GM10248 (cell line): ENCODE measurements at regions not wholly inside any gene's neighbourhood (a gene's known extent, or its start where the extent isn't known, plus 50 kb on each side); places are given as distances from the start of the nearest gene placed in this dataset.

Source experiments
- CTCF ChIA-PET: fragments of 300-600 bp; sonication (Branson Sonifier 250); formaldehyde crosslinking; extraction: SDS; loops from one replicate; lab custom pipeline; 2021; ENCODE audit warnings: antibody characterized with exemption; lab: Yijun Ruan, JAX
- POLR2A ChIA-PET: fragments of 350-650 bp; sonication (Branson Sonifier 250); formaldehyde crosslinking; extraction: SDS; loops from one replicate; lab custom pipeline; 2020; ENCODE audit warnings: antibody characterized with exemption; lab: Yijun Ruan, JAX
- DNase-seq: peaks from one replicate; pipeline ENCODE4 v3.0.0; 2012; ENCODE audit errors: extremely low spot score
- CTCF ChIP-seq: IDR thresholded peaks from 2 replicates; pipeline ENCODE4 v1.5.1; 2012; ENCODE audit warnings: mild to moderate bottlenecking, low read depth; ENCODE audit errors: extremely low read depth, missing control alignments, control extremely low read depth

DNA sequence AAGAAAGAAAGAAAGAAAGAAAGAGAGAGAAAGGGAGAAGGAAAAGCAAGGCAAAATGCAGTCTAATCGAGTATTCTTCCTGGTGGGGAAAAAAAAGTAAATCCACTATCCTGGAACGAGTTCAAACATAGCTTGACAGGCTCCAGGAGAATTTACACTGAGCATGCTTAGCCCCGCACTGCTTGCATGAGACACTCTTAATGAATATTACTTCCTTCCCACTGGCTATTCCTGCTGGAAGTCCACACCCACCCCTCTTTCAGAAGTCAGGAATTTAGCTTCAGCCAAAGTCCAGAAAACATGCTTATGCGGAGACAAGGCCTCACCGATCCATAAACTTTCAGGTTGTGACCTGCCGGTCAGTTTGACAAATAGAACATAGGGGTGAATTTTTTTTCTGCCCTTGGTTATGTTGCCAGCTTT is 251.8 kb upstream of the BLID start:
- CTCF ChIA-PET, result interaction anchor here (1.3 kb wide), 1 partner anchor 9 kb away, joined by 4 read pairs; no protein-coding TSS in a partner anchor
- DNase-seq, result no peak
- TF ChIP-seq CTCF, result no peak
- POLR2A ChIA-PET, result no interaction called here

- TF ChIP-seq CTCF, result no peak
- POLR2A ChIA-PET, result no interaction called here
- CTCF ChIA-PET, result no interaction called here
- DNase-seq, result no peak
Observed at GRCh38 chr11:122365610-122366360, 249.8 kb upstream of the BLID start.

DNA sequence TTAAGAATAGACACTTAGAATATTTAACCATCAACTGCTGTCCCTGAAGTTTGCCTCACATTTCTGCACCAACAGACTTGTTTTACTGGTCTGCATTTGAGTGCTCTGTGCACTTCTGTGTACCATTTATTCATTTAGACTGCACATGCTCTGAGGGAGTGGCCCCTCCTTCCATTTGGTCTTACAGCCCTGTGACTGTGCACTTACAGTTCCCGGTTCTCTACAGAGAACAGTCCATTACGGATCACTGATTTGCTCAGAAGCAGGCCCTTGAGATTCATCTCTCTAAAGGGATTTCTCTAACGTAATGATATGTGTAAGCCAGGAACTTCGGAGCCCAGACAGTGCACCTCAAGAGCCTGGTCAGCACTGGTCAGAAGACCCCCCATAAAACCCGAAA is 247.3 kb upstream of the BLID start:
- CTCF ChIA-PET, result no interaction called here
- POLR2A ChIA-PET, result no interaction called here
- no peak for DNase-seq
- no peak for TF ChIP-seq CTCF

DNA sequence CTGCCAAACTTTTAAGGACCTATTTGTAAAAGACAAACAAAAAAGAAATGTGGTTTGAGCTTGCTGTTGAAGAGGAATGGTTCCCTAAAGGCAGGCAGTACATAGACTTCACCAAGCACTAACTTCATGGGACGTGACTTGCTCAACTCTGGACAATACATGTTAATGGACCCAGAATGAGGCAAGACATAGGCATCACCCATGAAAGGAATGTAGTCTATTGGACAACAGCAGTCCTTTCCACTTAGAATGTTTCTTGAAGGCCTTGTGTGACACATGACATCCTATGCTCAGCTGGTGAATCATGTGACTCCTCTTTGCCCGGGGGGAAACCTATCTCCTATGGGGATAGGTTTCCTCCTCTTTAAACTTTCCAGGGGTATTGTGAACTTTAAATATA is 246.4 kb upstream of the BLID start:
- POLR2A ChIA-PET, result no interaction called here
- CTCF ChIA-PET, result interaction anchor here (1.0 kb wide), 1 partner anchor 21 kb away, joined by 4 read pairs; no protein-coding TSS in a partner anchor
- no peak for DNase-seq
- no peak for TF ChIP-seq CTCF

- CTCF ChIA-PET, result no interaction called here
- TF ChIP-seq CTCF, result no peak
- no peak for DNase-seq
- POLR2A ChIA-PET, result no interaction called here
Observed at GRCh38 chr11:122360875-122361274, 244.9 kb upstream of the BLID start.

GRCh38 chr11:122359081-122359571 is 243.1 kb upstream of the BLID start:
- no peak for DNase-seq
- no peak for TF ChIP-seq CTCF
- ChIA-PET POLR2A (no interaction called here), CTCF (interaction anchor here (1.9 kb wide), 1 partner anchor 9 kb away, joined by 4 read pairs; no protein-coding TSS in a partner anchor)
